Activated T-cell treated with anti-CD3 and anti-CD28 coated beads, Interleukin-2, amount 50 U/mL, for 1 hour (primary cell): ENCODE measurements at regions not wholly inside any gene's neighbourhood (a gene's known extent, or its start where the extent isn't known, plus 50 kb on each side); places are given as distances from the start of the nearest gene placed in this dataset.

Experiments used
- DNase-seq: peaks from one replicate; pipeline ENCODE4 v3.0.0-alpha.2; 2020

DNA sequence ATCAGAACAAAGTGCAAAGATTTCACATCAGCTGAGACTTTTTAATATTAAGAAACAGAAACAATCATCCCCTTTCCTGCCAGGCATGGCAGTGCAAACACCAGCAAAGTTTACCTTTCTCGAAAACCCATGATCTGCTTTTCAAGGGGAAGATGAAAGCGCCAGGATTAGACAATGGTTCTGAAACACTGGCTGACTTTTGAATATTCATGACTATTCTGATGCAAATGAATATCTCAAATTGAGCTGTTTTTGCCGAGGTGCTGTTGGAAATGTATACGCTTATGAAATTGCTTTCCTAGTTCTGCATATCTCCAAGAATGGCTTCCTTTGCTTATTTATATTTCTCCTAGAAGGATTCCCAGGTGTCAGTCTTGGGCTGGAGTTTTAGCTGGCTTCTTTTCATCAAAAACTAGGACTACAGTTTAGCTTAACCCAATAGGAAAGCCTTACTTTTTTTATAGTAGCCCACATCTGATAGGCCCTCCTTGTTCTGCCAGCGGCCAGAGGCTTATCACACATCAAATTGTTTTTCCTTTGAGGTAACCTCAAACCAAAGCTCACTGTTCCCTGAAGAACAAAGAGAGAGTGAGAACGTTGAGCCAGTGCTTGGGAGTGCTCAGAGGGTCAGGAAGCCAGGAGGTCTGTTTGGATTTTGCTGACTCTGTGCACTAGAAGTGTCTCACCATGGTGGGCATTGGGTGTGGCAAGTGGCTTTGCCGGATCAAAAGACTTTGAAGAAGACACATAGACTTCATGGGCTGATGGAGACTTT is 74.0 kb upstream of the PLCL2 start:
- DNase-seq: no peak

DNA sequence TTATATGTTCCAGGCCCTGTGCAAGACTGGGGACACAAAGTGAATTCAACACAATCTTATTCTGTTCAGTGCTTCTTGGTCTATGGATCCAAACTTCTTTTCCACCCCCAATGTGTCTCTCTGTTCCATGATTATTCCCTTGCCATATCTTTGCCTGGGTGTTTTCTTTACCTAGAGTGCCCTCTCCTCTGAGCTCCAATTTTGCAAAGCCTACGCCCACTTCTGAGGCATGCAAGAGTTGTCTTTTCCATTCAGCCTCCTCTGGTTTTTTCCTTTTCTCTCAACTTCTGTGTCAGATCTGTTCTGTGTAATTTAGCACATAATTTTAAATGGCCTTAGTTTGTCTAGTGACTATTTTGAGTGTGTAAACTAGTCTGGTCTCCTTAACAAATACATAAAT is 72.8 kb upstream of the PLCL2 start:
- no peak for DNase-seq

DNA sequence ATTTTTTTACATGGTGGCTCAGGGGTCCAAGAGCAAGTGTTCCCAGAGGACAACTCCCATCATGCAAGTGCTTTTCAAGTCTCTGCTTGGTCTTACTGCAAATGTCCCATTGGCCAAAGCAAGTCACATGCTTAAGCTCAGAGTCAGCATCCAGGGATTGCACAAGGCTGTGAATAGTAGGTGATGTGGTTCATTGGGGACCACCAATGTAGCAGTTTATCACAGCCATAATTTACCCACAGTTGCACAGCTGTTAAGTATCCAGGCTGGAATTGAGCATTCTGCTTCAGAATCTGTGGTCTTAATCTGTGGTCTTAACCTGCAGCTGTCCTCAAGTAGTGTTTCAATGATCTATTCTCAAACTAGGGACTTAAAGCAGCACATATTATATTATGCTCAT is 71.4 kb upstream of the PLCL2 start:
- no peak for DNase-seq

DNA sequence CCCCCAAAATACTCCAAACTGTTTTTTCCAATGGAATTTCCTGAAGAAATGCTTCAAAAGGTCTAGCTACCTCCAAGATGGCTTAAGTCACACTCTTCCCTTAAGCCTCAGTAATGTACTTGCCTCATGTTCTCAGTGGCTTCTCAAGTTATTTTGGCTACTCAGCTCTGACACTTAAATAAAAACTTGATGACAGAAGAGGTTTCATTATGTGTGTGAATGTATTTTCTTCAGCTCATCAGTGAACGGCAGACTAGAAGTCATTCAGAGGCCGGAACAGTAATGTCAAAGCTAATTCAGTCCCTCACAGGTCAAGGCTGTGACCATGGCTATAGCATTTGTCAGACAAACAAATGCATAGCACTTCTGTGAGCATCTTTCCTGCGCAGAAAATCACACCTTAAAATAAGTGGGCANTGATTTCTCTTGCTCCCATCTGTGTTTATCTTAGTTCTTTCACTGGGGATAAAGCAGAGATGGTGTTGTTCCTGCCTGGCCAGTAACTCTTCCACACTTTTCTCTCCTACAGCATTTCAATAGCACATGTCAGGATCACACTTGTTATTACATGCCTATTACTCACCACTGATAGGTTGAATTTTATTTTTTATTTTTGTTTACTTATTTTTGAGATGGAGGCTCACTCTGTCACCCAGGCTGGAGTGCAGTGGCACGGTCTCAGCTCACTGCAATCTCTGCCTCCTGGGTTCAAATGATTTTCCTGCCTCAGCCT is 68.5 kb upstream of the PLCL2 start:
- no peak for DNase-seq

DNA sequence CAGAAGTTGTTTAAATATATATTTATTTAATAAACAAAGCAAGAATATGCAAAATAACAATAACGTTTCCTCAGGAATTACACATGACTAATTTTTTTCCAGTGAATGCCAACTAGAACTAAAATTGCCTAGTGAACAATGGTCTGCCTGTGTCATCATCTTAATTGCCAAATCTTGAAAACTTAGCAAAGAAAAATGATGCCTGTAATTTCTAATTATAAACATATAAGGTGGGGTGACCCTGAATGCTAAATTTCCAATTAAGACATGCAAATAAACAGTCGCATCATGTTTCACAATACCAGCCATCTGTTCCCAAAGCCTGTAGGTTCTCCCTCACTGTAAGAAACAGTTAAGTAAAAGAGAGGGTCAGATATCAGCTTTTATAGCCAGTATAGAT is 67.6 kb upstream of the PLCL2 start:
- no peak for DNase-seq

DNA sequence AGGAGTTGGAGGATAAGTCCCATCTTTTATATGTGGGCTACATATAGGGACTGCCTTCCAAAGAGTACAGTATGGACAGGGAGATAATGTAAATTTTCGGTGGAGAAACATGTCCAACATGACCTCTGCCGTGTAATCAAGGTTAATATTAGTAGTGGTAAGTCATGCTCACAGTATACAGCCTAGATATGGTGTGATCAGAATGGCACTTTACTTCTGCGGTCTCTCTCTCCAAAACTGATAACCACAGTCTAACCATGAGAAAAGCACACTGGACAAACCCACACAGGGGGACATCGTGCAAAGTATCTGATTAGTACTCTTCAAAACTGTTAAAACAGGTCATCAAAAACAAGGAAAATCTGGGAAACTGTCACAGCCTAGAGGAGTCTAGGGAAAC is 66.6 kb upstream of the PLCL2 start:
- no peak for DNase-seq

DNA sequence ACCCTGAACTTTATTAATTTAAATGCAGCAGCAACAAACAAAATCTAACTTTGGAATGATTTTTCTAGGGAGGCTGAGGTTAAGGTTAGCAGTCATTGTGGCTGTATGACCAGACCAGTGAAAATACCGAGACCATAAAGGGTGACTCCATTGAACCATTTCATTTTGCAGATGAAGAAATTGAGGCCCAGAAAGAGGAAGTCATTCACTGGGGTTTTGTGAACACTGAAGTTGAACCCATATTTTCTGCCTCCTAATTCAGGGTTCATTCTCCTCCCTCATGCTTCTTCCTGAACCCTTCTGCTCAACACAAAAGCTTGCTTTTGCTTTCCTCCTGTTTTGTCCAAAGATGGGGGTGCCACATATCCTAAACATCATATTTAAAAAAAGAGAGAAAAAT is 65.8 kb upstream of the PLCL2 start:
- DNase-seq: no peak

DNA sequence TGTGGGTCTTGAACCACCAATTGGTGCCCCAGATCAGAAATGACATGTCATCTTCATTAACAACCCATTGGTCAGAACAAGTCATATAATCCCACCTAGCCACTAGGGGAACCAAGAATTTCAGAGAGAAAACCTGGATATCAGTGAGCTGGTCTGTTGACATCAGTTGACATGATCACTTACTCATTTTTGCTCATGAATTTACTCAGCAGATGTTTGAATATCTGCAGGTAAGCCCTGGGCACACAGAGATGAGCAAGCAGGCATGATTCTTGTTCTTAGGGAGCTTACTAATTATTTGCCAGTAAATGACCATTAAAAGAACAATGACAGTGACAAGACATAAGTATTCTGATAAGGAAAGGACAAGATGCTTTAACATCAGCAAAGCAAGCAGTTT is 64.3 kb upstream of the PLCL2 start:
- DNase-seq: no peak

DNA sequence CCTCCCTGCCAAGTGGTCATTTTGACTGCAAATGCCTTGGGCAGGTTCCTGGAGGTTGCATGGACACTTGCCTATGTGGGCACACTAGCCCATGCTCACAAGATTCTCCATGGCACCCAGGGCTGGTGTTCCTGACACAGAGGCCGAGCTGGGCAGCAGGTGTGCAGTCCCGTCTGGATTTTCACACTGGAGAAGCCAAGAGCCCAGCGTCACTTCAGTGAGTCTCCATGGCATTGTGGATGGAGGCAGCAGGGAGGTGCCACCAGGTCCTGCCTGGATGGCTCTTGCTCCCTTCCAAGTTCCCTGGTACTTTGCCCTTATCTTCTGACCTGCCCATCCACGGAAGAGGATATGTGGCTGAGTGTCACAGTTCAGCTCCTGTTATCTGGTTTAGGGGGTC is 63.7 kb upstream of the PLCL2 start:
- no peak for DNase-seq

DNA sequence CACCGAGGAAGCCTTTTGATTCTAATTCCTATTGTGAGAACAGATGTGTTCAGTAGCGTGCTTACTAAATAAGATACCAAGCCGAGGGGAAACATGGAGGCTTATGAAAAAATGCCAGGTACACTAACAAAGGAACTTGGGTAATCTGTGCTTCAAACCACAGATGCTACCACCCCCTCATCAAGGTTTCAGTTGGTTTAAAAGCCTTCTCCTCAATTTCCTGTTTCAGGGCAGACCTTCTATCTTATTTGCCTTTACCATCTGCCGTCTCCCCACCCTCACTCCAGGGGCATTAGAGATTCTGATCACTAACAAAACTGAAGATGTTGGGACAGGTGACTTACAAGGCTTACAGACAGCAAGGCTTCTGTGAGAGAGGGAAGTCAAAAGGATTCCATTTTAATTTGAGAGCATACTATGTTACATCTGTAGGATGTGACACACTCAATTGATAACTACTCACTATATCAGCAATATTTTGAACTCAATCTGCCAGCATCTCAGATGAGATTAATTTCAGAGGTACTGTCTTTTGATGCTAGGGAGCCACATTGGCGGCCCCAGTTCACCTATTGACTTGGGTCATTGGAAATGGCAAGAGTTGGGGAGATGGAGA is 60.6 kb upstream of the PLCL2 start:
- no peak for DNase-seq

DNA sequence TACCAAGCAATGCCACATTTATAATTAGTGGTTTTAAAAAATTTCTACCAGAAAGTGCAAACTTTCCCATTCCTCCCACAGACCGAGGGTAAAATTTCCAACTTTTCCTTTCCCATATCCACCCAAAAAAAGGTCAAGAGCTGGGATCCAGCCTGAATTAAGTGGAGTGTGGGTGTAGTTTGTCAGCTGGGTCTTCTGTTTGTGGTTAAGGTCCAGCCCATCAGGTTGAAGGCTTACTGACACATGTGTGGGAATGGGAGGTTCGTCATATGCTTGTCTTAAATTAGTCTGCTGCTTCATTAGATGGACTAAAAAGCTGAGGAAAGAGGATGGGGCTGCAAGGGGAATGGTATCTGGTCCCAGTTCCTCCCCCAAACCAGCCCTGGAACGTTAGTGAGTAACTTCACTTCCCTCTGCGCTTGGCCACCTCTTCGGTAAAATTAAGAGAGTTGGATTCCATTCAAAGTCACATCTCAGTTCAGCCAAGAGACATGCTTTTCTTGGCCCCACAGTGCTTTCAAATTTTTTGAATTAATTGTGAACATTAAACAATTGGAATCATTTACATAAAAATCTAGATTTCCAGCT is 59.0 kb upstream of the PLCL2 start:
- DNase-seq: no peak

DNA sequence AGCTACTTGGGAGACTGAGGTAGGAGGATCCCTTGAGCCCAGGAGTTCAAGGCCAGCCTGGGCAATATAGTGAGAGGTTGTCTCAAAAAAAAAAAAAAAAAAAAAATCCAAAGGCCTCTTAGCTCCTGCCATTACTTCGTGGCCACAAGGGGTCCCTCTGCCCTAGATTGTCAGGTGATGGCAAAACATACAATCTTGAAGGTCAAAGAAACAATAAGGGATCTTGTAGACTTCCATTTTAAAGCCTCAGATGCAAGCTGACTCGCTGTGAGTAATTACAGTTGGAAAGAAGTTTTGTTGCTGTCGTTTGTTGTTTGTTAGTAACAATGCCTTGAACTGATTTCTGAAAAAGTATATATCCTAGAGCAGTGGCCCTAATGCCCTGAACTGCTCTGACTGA is 55.9 kb upstream of the PLCL2 start:
- DNase-seq: peak; percentile 54

DNA sequence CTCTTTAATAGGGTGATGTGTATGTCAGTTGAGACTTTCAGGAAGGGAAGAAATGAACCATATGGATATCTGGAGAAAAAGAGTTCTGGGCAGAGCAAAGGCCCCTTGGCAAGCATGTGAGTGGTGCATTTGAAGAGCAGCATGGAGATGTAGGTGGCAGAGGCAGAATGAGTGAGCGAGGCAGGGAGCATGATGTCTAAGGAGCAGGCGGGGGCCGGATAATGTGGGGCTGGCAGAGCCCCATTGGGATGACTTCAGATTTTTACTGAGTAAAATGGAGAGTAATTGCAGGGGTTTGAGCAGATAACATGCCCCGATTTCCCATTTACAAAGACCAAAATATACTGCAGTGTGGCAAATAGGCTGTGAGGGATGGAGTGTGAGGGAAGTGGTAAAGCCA is 52.9 kb upstream of the PLCL2 start:
- no peak for DNase-seq

DNA sequence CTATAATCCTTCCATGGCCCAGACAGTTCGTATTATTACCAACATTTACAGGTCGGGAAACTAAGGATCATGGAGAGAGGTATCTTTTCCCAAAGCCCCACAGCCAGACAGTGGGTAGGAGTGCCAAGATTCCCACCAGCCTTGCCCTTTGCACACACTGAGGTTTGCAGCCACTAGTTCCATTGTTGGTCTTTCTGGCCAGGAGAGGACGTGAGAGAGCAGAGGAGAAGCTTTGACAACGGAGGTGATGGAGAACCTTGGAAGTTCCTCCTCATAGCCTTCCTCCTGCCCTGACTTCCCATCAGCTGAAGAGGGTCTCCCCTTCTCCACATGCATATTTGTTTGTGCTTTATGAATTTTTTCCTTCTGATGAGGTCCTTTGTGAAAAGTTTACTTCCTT is 50.5 kb upstream of the PLCL2 start:
- DNase-seq: no peak

DNA sequence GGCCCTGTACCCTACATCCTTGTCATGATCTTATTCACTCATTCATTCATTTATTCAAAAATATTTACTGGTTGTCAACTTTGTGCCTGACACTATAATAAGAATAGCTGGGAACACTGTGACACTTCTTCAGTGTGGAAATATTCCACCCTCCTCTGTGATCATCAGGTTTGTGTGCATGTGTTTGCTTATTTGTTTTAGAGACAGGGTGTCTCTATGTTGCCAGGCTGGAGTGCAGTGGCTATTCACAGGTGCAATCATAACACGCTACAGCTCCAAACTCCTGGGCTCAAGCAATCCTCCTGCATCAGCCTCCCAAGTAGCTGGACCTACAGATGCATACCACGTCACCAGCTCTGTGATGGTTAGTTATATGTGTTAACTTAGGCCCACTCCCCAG is 50.0 kb upstream of the PLCL2 start:
- no peak for DNase-seq
